Right ventricle myocardium superior (tissue), 1 donor: ENCODE measurements at regions not wholly inside any gene's neighbourhood (a gene's known extent, or its start where the extent isn't known, plus 50 kb on each side); places are given as distances from the start of the nearest gene placed in this dataset.

Source experiments
- ATAC-seq: fragments of 200-7000 bp; cut with Tn5 transposase; one replicate; pipeline ENCODE4 v1.9.1; 2020; ENCODE audit warnings: mild to moderate bottlenecking; ENCODE audit not compliant: poor library complexity
- DNase-seq: peaks from one replicate; pipeline ENCODE4 v3.0.0-alpha.2; 2020
- intact Hi-C: fragments of 100-400 bp; cut with DNase I; formaldehyde crosslinking; loops from one replicate; pipeline ENCODE4 v1.11.2; 2022
- donor health status: DM: no; HTN: yes; CAD: no; lungs with severe emphysema.

GRCh38 chr7:12504149-12504548 lies 66.4 kb upstream of the SCIN start:
- intact Hi-C loops: no loop called here
- no peak for ATAC-seq

DNA sequence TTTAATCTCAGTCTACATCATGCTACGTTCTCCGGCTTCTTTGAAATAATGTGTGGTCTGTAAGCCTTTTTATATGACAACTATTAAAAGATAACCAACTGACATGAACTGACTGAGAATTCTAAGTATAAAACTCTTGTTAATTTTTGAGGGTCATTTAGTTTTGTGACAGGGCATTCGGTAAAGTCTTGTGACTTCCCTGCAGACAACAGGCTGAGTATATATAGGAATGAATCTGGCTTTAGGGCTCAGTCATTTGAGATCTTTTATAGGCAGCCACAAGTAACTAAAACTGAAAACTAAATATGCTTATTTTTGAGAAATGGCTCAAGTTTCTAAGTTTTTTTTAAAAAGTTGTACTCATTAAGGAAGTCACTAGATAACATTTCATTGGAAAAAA lies 62.5 kb upstream of the SCIN start:
- intact Hi-C loops: no loop called here
- ATAC-seq: no peak
- no peak for DNase-seq

More at GRCh38 chr7:12504149-12504548, 66.4 kb upstream of the SCIN start:
- no peak for DNase-seq

GRCh38 chr7:12508554-12508953 lies 62.0 kb upstream of the SCIN start:
- no peak for ATAC-seq
- DNase-seq: no peak
- intact Hi-C loops: no loop called here

GRCh38 chr7:12517451-12517850 lies 53.1 kb upstream of the SCIN start:
- intact Hi-C loops: no loop called here
- ATAC-seq (no peak), DNase-seq (no peak)

GRCh38 chr7:12518920-12519681 lies 51.4 kb upstream of the SCIN start:
- ATAC-seq (no peak), DNase-seq (no peak)
- intact Hi-C loops: no loop called here

GRCh38 chr7:12519682-12520009 lies 50.9 kb upstream of the SCIN start:
- no peak for ATAC-seq
- intact Hi-C loops: loop anchor here (5.0 kb wide), 1 partner anchor 103 kb away; no protein-coding TSS in a partner anchor
- DNase-seq: no peak
